Endothelial cell of hepatic sinusoid (primary cell): ENCODE measurements at regions not wholly inside any gene's neighbourhood (a gene's known extent, or its start where the extent isn't known, plus 50 kb on each side); places are given as distances from the start of the nearest gene placed in this dataset.

ENCODE experiments used
- in situ Hi-C: cut with HindIII; loops from 2 replicates; pipeline ENCODE4 v1.10.0; 2017; ENCODE audit warnings: low sequenced_read_pairs

- in situ Hi-C loops, result no loop called here
Measured at GRCh38 chr22:44616461-44616860, 85.5 kb upstream of the PRR5 start.

- in situ Hi-C loops, result no loop called here
Measured at GRCh38 chr22:44615602-44616180, 86.3 kb upstream of the PRR5 start.

DNA sequence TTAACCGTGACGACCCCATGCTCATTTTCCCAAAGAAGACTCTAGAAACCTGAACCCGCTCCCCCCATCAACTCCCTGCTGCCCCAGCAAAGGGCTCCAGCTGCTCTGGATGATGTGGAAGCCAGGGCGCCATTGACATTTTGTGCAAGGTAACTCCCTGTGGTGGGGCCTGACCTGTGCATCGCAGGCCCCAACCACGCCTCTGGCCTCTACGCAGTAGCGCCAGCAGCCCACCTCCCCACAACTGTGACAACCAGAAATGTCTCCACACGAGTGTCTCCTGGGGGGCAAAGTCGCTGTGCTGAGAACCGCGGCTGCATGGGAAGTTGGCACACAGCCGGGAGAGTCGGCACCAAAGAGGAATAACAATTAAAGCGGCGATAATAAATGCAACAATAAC lies 86.9 kb upstream of the PRR5 start:
- in situ Hi-C loops, result no loop called here

- in situ Hi-C loops, result no loop called here
Measured at GRCh38 chr22:44613196-44613595, 88.8 kb upstream of the PRR5 start.

DNA sequence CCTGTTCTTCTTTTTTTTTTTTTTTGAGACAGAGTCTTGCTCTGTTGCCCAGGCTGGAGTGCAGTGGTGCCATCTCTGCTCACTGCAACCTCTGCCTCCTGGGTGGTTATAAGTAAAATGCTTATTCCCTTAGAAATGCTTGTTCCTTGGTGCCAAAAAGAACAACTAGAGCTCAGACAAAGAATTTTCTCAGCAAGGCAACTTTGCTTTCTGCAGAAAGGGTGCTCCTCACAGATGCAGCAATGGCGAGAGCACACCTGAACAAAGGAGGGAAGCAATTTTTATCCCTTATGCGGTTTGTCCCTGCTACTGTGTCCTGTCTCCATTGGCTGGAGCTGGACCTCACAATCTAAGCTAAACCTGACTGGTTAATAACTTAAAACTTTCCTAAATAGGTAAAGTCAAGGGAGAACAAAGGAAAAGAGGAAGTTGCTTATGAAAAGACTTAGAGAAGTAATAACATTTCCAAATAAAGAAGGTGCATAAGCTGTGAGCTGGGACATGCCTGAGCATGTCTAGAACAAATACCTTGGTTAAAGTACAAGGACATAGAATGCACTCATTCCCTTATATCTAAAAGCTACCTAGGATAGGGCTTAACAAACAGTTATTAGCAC lies 90.0 kb upstream of the PRR5 start:
- in situ Hi-C loops, result no loop called here

DNA sequence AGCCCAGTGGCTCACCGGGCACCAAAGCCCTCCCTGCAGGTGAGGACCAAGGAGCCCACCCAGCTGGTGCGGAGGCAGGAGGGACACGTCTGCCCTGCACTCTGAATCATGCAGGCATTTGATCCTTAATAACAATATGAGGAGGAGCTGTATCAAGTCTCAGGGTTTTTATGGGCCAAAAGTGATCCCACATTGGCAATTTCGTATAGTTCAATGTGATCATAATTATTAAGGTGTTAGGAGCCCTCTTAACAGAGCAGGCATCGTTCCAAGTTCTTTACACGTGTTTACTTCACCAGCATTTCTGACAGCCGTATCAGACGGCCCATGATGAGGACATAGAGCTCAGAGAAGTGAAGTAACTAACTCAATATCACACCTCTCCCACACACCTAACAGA lies 91.9 kb upstream of the PRR5 start:
- in situ Hi-C loops, result no loop called here

GRCh38 chr22:44609400-44609988 lies 92.5 kb upstream of the PRR5 start:
- in situ Hi-C loops, result no loop called here

- in situ Hi-C loops, result no loop called here
Measured at GRCh38 chr22:44608597-44609399, 93.2 kb upstream of the PRR5 start.

DNA sequence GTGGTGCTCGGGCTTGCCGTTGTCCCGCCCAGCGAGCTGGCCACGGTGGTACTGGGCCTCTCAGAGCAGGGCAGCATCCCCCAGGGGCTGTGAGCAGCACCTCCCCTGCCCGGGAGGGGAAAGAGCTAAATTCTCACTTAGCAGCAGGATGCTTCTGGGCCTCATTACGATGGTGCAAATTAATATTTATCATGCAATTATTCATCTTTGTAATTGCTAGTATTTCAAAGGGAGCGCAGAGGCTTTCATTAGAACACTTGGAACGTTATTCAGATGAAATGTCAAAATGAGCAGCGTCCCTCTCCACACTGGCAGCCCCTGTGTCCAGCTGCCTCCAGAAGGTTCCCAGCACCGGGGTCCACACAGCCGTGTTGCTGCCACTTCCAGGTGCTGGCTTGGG lies 95.9 kb upstream of the PRR5 start:
- in situ Hi-C loops, result no loop called here

GRCh38 chr22:44605486-44605885 lies 96.5 kb upstream of the PRR5 start:
- in situ Hi-C loops, result no loop called here

DNA sequence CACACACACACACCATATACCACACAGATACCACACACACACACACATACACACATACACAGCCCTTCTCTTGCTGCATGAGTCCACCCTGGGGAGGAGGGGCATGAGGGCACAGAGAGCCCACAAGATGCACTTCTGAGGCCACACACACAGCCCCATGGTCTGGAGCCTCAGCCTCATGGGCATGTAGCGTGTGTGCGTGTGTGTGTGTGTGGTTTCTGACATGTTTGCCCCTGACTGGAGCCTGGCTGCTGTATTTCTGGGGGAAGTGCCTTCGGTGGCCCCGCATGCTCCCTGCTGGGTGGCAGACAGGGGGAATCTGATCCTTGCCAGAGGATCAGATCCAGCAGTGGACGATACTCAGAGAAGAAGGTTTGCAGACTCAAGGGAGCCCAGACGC lies 97.0 kb upstream of the PRR5 start:
- in situ Hi-C loops, result no loop called here

DNA sequence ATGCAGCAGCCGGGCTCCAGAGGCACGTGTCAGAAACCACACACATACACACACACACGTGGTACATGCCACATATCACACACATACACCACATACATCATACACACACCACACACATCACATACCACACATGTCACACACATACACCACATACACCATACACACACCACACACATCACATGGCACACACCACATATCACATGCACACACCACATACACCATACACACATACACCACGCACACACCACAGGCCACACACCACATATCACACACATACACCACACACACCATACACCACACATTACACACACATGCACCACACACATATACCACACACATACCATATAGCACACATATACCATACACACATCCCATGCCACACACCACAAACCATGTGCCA lies 97.5 kb upstream of the PRR5 start:
- in situ Hi-C loops, result no loop called here

DNA sequence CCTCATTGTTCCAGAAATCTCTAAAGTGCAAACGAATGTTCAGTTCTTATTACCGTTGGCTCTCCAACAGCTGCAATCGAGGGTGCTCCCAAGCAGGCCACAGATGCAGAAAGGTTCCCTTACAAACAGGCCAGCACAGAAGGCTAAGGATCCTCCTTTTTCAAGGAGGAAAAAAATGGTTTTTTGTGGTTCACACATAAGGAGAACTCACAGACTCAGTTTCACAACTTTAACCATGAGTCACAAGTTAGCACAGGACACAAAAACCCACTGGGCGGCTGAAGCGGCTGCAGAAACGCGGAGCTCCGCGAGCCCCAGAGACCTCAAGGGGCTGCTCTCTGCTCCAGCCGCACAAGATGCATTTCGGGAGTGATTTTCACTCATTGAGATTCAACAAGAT lies 98.2 kb upstream of the PRR5 start:
- in situ Hi-C loops, result no loop called here

DNA sequence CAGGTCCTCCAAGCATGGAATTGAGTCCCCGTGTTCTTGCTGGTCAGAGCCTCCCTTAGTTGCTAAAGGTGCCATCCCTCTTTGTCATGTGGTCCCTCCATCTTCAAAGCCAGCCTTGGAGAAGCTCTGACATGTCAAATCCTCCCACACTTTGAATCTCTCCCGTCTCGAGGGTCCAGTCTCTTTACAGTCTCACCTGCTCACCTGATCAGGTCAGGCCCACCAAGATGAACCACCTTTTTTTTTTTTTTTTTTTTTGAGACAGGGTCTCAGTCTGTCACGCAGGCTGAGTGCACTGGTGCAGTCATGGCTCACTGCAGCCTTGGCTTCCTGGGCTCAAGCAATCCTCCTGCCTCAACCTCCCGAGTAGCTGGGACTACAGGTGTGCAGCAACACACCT lies 100.3 kb upstream of the PRR5 start:
- in situ Hi-C loops, result no loop called here

- in situ Hi-C loops, result no loop called here
Measured at GRCh38 chr22:44601189-44601588, 100.8 kb upstream of the PRR5 start.

GRCh38 chr22:44600207-44600785 lies 101.7 kb upstream of the PRR5 start:
- in situ Hi-C loops, result no loop called here

GRCh38 chr22:44599500-44600140 lies 101.6 kb upstream of the RTL6 start:
- in situ Hi-C loops, result no loop called here

GRCh38 chr22:44599084-44599483 lies 101.1 kb upstream of the RTL6 start:
- in situ Hi-C loops, result no loop called here

DNA sequence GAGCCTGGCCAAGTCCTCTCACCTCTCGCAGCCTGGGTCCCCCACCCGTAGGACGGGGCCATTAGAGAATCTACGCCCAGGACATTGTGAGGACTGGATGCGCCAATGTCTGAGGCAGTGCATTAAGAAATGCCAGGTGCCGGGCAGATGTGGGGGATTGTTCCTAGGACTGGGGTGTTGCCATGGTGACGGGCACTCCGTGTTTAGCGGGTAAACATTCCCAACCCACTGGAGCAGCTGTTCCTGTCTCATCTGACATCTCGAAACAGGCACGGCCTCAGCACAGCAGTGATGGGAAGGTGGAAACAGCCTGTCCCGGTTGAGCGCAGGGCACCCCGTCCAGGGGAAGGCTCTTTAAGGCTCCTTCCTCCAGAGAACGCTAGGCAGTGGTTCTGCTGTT lies 99.6 kb upstream of the RTL6 start:
- in situ Hi-C loops, result no loop called here

GRCh38 chr22:44596396-44597125 lies 98.5 kb upstream of the RTL6 start:
- in situ Hi-C loops, result no loop called here
